Right hindlimb (tissue), 1 donor: ENCODE measurements at regions not wholly inside any gene's neighbourhood (a gene's known extent, or its start where the extent isn't known, plus 50 kb on each side); places are given as distances from the start of the nearest gene placed in this dataset.
"Not testable (repeated sequence)": the region's sequence is repeated elsewhere in the genome, so short reads cannot be mapped to it uniquely, and the experiment has no call there.

Source experiments
- DNase-seq: peaks from one replicate; pipeline ENCODE4 v3.0.0-alpha.2; 2018

- no peak for DNase-seq
These were observed 89.0 kb downstream of the NAF1 start for GRCh38 chr4:163077680-163078079.

GRCh38 chr4:163072222-163072621, 94.5 kb downstream of the NAF1 start:
- DNase-seq, result no peak

GRCh38 chr4:163071308-163071707, 95.4 kb downstream of the NAF1 start:
- no peak for DNase-seq

GRCh38 chr4:163070023-163070422, 96.7 kb downstream of the NAF1 start:
- no peak for DNase-seq

- no peak for DNase-seq
These were observed 102.8 kb downstream of the NAF1 start for GRCh38 chr4:163063891-163064290.

- no peak for DNase-seq
These were observed 118.2 kb downstream of the NAF1 start for GRCh38 chr4:163048447-163048846.

- DNase-seq, result no peak
These were observed 124.4 kb downstream of the NAF1 start for GRCh38 chr4:163042306-163042705.

- no peak for DNase-seq
These were observed 149.6 kb downstream of the NAF1 start for GRCh38 chr4:163017135-163017534.

- DNase-seq, result no peak
These were observed 153.9 kb downstream of the NAF1 start for GRCh38 chr4:163012816-163013215.

GRCh38 chr4:163003979-163004378, 162.7 kb downstream of the NAF1 start:
- DNase-seq, result no peak

- DNase-seq, result no peak
These were observed 178.2 kb downstream of the NAF1 start for GRCh38 chr4:162988530-162988929.

GRCh38 chr4:162985131-162985530, 181.6 kb downstream of the NAF1 start:
- DNase-seq, result no peak

GRCh38 chr4:162984621-162985020, 182.1 kb downstream of the NAF1 start:
- DNase-seq, result no peak

GRCh38 chr4:162981823-162982222, 184.9 kb downstream of the NAF1 start:
- DNase-seq, result no peak

- no peak for DNase-seq
These were observed 188.3 kb downstream of the NAF1 start for GRCh38 chr4:162978398-162978797.

- DNase-seq, result no peak
These were observed 188.9 kb downstream of the NAF1 start for GRCh38 chr4:162977788-162978187.

GRCh38 chr4:162972661-162973330, 193.9 kb downstream of the NAF1 start:
- DNase-seq, result no peak

- DNase-seq, result no peak
These were observed 197.5 kb downstream of the NAF1 start for GRCh38 chr4:162969194-162969593.

- DNase-seq, result not testable (repeated sequence)
These were observed 200.7 kb downstream of the NAF1 start for GRCh38 chr4:162965978-162966377.

GRCh38 chr4:162959046-162959445, 207.6 kb downstream of the NAF1 start:
- no peak for DNase-seq

GRCh38 chr4:162957521-162958143, 209.1 kb downstream of the NAF1 start:
- no peak for DNase-seq

- no peak for DNase-seq
These were observed 211.7 kb downstream of the NAF1 start for GRCh38 chr4:162954976-162955375.

- DNase-seq, result no peak
These were observed 214.5 kb downstream of the NAF1 start for GRCh38 chr4:162952232-162952631.

- DNase-seq, result no peak
These were observed 221.0 kb downstream of the NAF1 start for GRCh38 chr4:162945713-162946112.

GRCh38 chr4:162943263-162943662, 223.4 kb downstream of the NAF1 start:
- no peak for DNase-seq
